ENCODE measurements at regions not wholly inside any gene's neighbourhood (a gene's known extent, or its start where the extent isn't known, plus 50 kb on each side); places are given as distances from the start of the nearest gene placed in this dataset.

- DNase-seq (ENCODE audit: low read depth in 3 of 3): no peak
Measured at GRCh38 chr12:127192391-127192790, 1074.6 kb upstream of the TMEM132C start.

GRCh38 chr12:127193341-127193740, 1073.6 kb upstream of the TMEM132C start:
- no peak for DNase-seq (ENCODE audit: low read depth in 3 of 3)

GRCh38 chr12:127194176-127194575, 1072.8 kb upstream of the TMEM132C start:
- DNase-seq (ENCODE audit: low read depth in 3 of 3): no peak

- DNase-seq (ENCODE audit: low read depth in 3 of 3): no peak
Measured at GRCh38 chr12:127205781-127206555, 1061.0 kb upstream of the TMEM132C start.

- no peak for DNase-seq (ENCODE audit: low read depth in 3 of 3)
Measured at GRCh38 chr12:127209318-127209717, 1057.7 kb upstream of the TMEM132C start.

- no peak for DNase-seq (ENCODE audit: low read depth in 3 of 3)
Measured at GRCh38 chr12:127214186-127214585, 1052.8 kb upstream of the TMEM132C start.

GRCh38 chr12:127223011-127223410, 1044.0 kb upstream of the TMEM132C start:
- no peak for DNase-seq (ENCODE audit: low read depth in 3 of 3)

GRCh38 chr12:127223731-127224130, 1043.2 kb upstream of the TMEM132C start:
- no peak for DNase-seq (ENCODE audit: low read depth in 3 of 3)

GRCh38 chr12:127230843-127231260, 1036.1 kb upstream of the TMEM132C start:
- DNase-seq (ENCODE audit: low read depth in 3 of 3): no peak

- DNase-seq (ENCODE audit: low read depth in 3 of 3): no peak
Measured at GRCh38 chr12:127231371-127231770, 1035.6 kb upstream of the TMEM132C start.

- no peak for DNase-seq (ENCODE audit: low read depth in 3 of 3)
Measured at GRCh38 chr12:127233016-127233415, 1034.0 kb upstream of the TMEM132C start.

- DNase-seq (ENCODE audit: low read depth in 3 of 3): no peak
Measured at GRCh38 chr12:127235761-127236160, 1031.2 kb upstream of the TMEM132C start.

GRCh38 chr12:127236491-127236890, 1030.5 kb upstream of the TMEM132C start:
- DNase-seq (ENCODE audit: low read depth in 3 of 3): no peak

GRCh38 chr12:127237151-127237550, 1029.8 kb upstream of the TMEM132C start:
- no peak for DNase-seq (ENCODE audit: low read depth in 3 of 3)

- no peak for DNase-seq (ENCODE audit: low read depth in 3 of 3)
Measured at GRCh38 chr12:127238107-127238506, 1028.9 kb upstream of the TMEM132C start.

- no peak for DNase-seq (ENCODE audit: low read depth in 3 of 3)
Measured at GRCh38 chr12:127239781-127240180, 1027.2 kb upstream of the TMEM132C start.

GRCh38 chr12:127240249-127240929, 1026.6 kb upstream of the TMEM132C start:
- no peak for DNase-seq (ENCODE audit: low read depth in 3 of 3)

GRCh38 chr12:127241072-127241817, 1025.7 kb upstream of the TMEM132C start:
- DNase-seq (ENCODE audit: low read depth in 3 of 3): no peak

- no peak for DNase-seq (ENCODE audit: low read depth in 3 of 3)
Measured at GRCh38 chr12:127245009-127245408, 1022.0 kb upstream of the TMEM132C start.

GRCh38 chr12:127245437-127245836, 1021.5 kb upstream of the TMEM132C start:
- DNase-seq (ENCODE audit: low read depth in 3 of 3): no peak

GRCh38 chr12:127247937-127248336, 1019.0 kb upstream of the TMEM132C start:
- no peak for DNase-seq (ENCODE audit: low read depth in 3 of 3)

GRCh38 chr12:127249428-127249827, 1017.5 kb upstream of the TMEM132C start:
- DNase-seq (ENCODE audit: low read depth in 3 of 3): no peak
